CD4-positive, alpha-beta T cell treated with Interleukin-6 for 4 hours (primary cell): ENCODE measurements at regions not wholly inside any gene's neighbourhood (a gene's known extent, or its start where the extent isn't known, plus 50 kb on each side); places are given as distances from the start of the nearest gene placed in this dataset.
A peak's percentile ranks its signal among the peaks of the same experiment; 100 is the strongest.

Source experiments
- DNase-seq: peaks from one replicate; pipeline ENCODE4 v3.0.0-alpha.2; 2020; ENCODE audit warnings: mixed read lengths

GRCh38 chr11:31895926-31896325 is 84.8 kb upstream of the PAX6 start:
- DNase-seq: no peak

GRCh38 chr11:31887180-31887579 is 76.1 kb upstream of the PAX6 start:
- DNase-seq: no peak

GRCh38 chr11:31884080-31884479 is 73.0 kb upstream of the PAX6 start:
- no peak for DNase-seq

GRCh38 chr11:31883435-31883834 is 72.3 kb upstream of the PAX6 start:
- no peak for DNase-seq

- no peak for DNase-seq
Observed at GRCh38 chr11:31882951-31883392, 71.8 kb upstream of the PAX6 start.

GRCh38 chr11:31881825-31882224 is 70.7 kb upstream of the PAX6 start:
- no peak for DNase-seq

- no peak for DNase-seq
Observed at GRCh38 chr11:31879681-31880080, 68.6 kb upstream of the PAX6 start.

- DNase-seq: no peak
Observed at GRCh38 chr11:31877863-31878262, 66.7 kb upstream of the PAX6 start.

GRCh38 chr11:31877083-31877482 is 66.0 kb upstream of the PAX6 start:
- DNase-seq: no peak

GRCh38 chr11:31875866-31876560 is 64.9 kb upstream of the PAX6 start:
- DNase-seq: no peak

GRCh38 chr11:31874631-31875191 is 63.6 kb upstream of the PAX6 start:
- DNase-seq: no peak

- no peak for DNase-seq
Observed at GRCh38 chr11:31873124-31873523, 62.0 kb upstream of the PAX6 start.

GRCh38 chr11:31872076-31872443 is 60.9 kb upstream of the PAX6 start:
- no peak for DNase-seq

- DNase-seq: no peak
Observed at GRCh38 chr11:31871310-31872075, 60.4 kb upstream of the PAX6 start.

GRCh38 chr11:31870609-31871309 is 59.6 kb upstream of the PAX6 start:
- DNase-seq: peak; percentile 14

GRCh38 chr11:31869986-31870385 is 58.9 kb upstream of the PAX6 start:
- DNase-seq: no peak

- no peak for DNase-seq
Observed at GRCh38 chr11:31865606-31866300, 54.6 kb upstream of the PAX6 start.

- DNase-seq: no peak
Observed at GRCh38 chr11:31863170-31863832, 52.2 kb upstream of the PAX6 start.

GRCh38 chr11:31861011-31861410 is 49.9 kb upstream of the PAX6 start:
- DNase-seq: no peak
